ENCODE measurements at regions not wholly inside any gene's neighbourhood (a gene's known extent, or its start where the extent isn't known, plus 50 kb on each side); places are given as distances from the start of the nearest gene placed in this dataset.

- Histone ChIP-seq H3K36me3 (ENCODE audit: control insufficient read depth, insufficient read depth, low read length) (no peaks in the 10 kb centered on the region), H3K9me3 (ENCODE audit: control insufficient read depth, insufficient read depth, low read depth, low read length) (no peaks in the 10 kb centered on the region), H3K4me1 (ENCODE audit: control insufficient read depth, insufficient read depth, low read length) (no peaks in the 10 kb centered on the region), H3K4me3 (ENCODE audit: low read depth in 2 of 2, low read length in 2 of 2) (no peak overlapping the region), H3K27me3 (ENCODE audit: control insufficient read depth, insufficient read depth, low read length) (no peaks in the 10 kb centered on the region), H3K27ac (ENCODE audit: low read length) (no peak overlapping the region)
- in situ Hi-C loops (cut with HindIII; ENCODE audit: low pct_unique_long_range_greater_than_20kb, low sequenced_read_pairs) (no loop called here), intact Hi-C loops (cut with micrococcal nuclease; ENCODE audit: unreplicated experiment) (no loop called here)
- ATAC-seq (no peak), DNase-seq (ENCODE audit: low read depth, low spot score) (no peak)
- no peak for TF ChIP-seq REST (IDR thresholded peaks at IDR 0.05; ENCODE audit: insufficient read depth in 1 of 2, low read depth in 2 of 2, low read length in 1 of 2)
- TF ChIP-seq, protein P1, sequence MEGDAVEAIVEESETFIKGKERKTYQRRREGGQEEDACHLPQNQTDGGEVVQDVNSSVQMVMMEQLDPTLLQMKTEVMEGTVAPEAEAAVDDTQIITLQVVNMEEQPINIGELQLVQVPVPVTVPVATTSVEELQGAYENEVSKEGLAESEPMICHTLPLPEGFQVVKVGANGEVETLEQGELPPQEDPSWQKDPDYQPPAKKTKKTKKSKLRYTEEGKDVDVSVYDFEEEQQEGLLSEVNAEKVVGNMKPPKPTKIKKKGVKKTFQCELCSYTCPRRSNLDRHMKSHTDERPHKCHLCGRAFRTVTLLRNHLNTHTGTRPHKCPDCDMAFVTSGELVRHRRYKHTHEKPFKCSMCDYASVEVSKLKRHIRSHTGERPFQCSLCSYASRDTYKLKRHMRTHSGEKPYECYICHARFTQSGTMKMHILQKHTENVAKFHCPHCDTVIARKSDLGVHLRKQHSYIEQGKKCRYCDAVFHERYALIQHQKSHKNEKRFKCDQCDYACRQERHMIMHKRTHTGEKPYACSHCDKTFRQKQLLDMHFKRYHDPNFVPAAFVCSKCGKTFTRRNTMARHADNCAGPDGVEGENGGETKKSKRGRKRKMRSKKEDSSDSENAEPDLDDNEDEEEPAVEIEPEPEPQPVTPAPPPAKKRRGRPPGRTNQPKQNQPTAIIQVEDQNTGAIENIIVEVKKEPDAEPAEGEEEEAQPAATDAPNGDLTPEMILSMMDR (IDR thresholded peaks at IDR 0.05): no peak
- no peak for TF ChIP-seq TCF7L2 (IDR thresholded peaks at IDR 0.05; ENCODE audit: low read depth, low read length)
- TF ChIP-seq POLR2AphosphoS5 (IDR thresholded peaks at IDR 0.05; ENCODE audit: low read depth, low read length): no peak
- TF ChIP-seq SIN3A (IDR thresholded peaks at IDR 0.05; ENCODE audit: borderline replicate concordance, insufficient read depth, low read depth, low read length): no peak
- ChIA-PET POLR2A (no interaction called here), CTCF (no interaction called here)
- BruUV-seq (replicated peaks): no TSS peak
These were observed 129.6 kb upstream of the LMCD1 start for GRCh38 chr3:8371960-8372463.

DNA sequence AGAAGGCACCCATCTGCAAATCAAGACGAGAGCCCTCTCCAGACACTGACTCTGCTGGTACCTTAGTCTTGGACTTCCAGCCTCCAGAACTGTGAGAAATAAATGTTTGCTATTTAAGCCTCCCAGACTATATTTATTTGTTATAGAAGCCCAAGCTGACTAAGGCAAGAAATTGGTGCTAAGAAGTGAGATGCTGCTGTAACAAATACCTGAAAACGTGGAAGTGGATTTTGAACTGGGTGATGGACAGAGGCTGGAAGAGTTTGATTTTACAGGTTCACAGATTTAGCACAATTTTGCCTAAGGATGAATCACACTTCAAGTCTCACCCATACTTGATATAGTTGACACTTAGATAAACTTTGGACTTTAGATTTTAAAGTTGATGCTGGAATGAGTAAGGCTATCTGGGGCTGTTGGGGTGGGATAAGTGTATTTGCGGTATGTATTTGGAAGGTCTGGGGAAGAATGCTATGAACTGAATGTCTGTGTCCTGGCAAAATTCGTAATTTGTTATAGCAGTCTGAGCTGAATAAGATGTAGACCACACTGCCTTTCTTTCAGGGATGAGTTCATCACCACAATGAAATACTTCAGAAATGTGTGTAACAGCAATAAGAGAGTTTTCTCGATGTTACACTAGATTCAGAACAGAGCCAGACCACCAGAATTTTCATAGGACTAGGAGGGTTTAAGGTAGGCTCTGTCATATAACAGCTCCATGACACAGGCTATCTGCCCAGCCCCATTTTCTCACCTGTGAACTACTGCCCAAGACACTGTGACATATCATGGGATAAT is 120.5 kb upstream of the LMCD1 start:
- DNase-seq (ENCODE audit: low read depth, low spot score): no peak
- Histone ChIP-seq H3K27me3 (ENCODE audit: control insufficient read depth, insufficient read depth, low read length) (no peaks in the 10 kb centered on the region), H3K4me3 (ENCODE audit: low read depth in 2 of 2, low read length in 2 of 2) (no peak overlapping the region), H3K36me3 (ENCODE audit: control insufficient read depth, insufficient read depth, low read length) (no peaks in the 10 kb centered on the region), H3K4me1 (ENCODE audit: control insufficient read depth, insufficient read depth, low read length) (no peaks in the 10 kb centered on the region), H3K27ac (ENCODE audit: low read length) (no peak overlapping the region), H3K9me3 (ENCODE audit: control insufficient read depth, insufficient read depth, low read depth, low read length) (no peaks in the 10 kb centered on the region)
- ATAC-seq: no peak
- no TSS peak for BruUV-seq (replicated peaks)
- intact Hi-C loops (cut with micrococcal nuclease; ENCODE audit: unreplicated experiment) (no loop called here), in situ Hi-C loops (cut with HindIII; ENCODE audit: low pct_unique_long_range_greater_than_20kb, low sequenced_read_pairs) (no loop called here)
- POLR2A ChIA-PET: no interaction called here
- no peak for TF ChIP-seq POLR2AphosphoS5 (IDR thresholded peaks at IDR 0.05; ENCODE audit: low read depth, low read length)
- TF ChIP-seq, protein P1 (IDR thresholded peaks at IDR 0.05): no peak
- no peak for TF ChIP-seq REST (IDR thresholded peaks at IDR 0.05; ENCODE audit: insufficient read depth in 1 of 2, low read depth in 2 of 2, low read length in 1 of 2)
- TF ChIP-seq SIN3A (IDR thresholded peaks at IDR 0.05; ENCODE audit: borderline replicate concordance, insufficient read depth, low read depth, low read length): no peak
- CTCF ChIA-PET: no interaction called here
